ENCODE measurements at regions not wholly inside any gene's neighbourhood (a gene's known extent, or its start where the extent isn't known, plus 50 kb on each side); places are given as distances from the start of the nearest gene placed in this dataset.

DNA sequence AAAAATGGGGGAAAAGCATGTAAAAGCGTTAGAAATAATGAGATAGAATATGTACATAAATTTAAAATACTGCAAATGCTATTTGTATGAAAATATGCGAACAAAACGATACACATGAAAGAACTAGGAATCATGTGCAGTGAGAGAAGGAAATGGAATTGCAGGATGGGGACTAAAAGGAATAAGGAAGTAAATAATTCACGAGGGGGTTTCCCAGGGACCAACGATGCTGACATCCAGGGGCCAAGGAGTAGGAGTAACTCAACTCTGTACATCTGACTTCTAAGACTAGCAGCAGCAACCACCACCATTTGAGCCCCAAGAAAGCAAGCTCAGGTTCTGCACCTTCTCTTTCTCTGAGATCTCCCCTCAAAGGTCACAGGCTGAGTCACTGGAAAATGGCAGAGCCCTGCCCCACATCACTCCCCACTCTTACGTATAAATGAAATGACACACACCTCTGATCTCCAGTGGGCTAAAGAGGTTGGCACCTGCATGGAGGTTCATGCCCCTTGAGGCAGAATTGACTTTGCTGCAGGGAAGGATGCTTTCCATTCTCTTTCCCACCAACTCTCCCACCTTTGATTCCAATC lies 100.0 kb upstream of the DLG1 start:
- DNase-seq = no peak

More for the DNA sequence above, 100.0 kb upstream of the DLG1 start:
- Histone ChIP-seq H3K56ac (ENCODE audit: insufficient read length, low read depth, low read length) (no peak overlapping the region), H2BK12ac (ENCODE audit: insufficient read length, low read depth, low read length) (no peak overlapping the region), H2AK5ac (ENCODE audit: insufficient read length, low read length) (no peak overlapping the region), H3K4ac (ENCODE audit: low read depth, low read length) (no peak overlapping the region), H3K79me2 (ENCODE audit: insufficient read depth, low read length) (no peaks in the 10 kb centered on the region), H4K8ac (replicated peaks; ENCODE audit: insufficient read length, low read depth, low read length) (no peak overlapping the region), H3K18ac (ENCODE audit: insufficient read length, low read depth, low read length) (no peak overlapping the region), H2BK120ac (ENCODE audit: low read depth, low read length, poor library complexity, severe bottlenecking) (no peak overlapping the region), H4K5ac (ENCODE audit: insufficient read length, low read depth, low read length) (no peak overlapping the region), H4K91ac (ENCODE audit: insufficient read length, low read depth, low read length) (no peak overlapping the region), H3K23me2 (ENCODE audit: insufficient read length, low read depth, low read length, poor library complexity, severe bottlenecking) (no peaks in the 10 kb centered on the region), H3T11ph (ENCODE audit: low read length) (no peak overlapping the region), H3K14ac (ENCODE audit: insufficient read depth, low read length) (no peak overlapping the region), H2BK15ac (ENCODE audit: low read depth, low read length) (no peak overlapping the region), H3K9ac (ENCODE audit: extremely low read depth, insufficient read length, low read length) (no peak overlapping the region), H3K27ac (ENCODE audit: insufficient read length, low read depth, low read length) (no peak overlapping the region), H3K23ac (ENCODE audit: insufficient read length, low read depth, low read length) (no peak overlapping the region), H2BK20ac (ENCODE audit: low read depth, low read length, poor library complexity, severe bottlenecking) (no peak overlapping the region), H3K9me3 (ENCODE audit: control insufficient read depth, low read depth, low read length) (no peaks in the 10 kb centered on the region), H2AFZ (ENCODE audit: low read length) (no peak overlapping the region), H3K4me1 (ENCODE audit: insufficient read depth, low read length) (no peaks in the 10 kb centered on the region; the same call in 1 of the 2 replicates), H3K79me1 (ENCODE audit: insufficient read depth, low read depth, low read length, poor library complexity, severe bottlenecking) (no peaks in the 10 kb centered on the region), H4K20me1 (ENCODE audit: control insufficient read depth, insufficient read depth, insufficient read length) (no peaks in the 10 kb centered on the region), H2BK5ac (ENCODE audit: insufficient read length, low read length) (no peak overlapping the region), H3K27me3 (ENCODE audit: insufficient read depth, low read length) (no peaks in the 10 kb centered on the region; the same call in 1 of the 2 replicates), H3K4me2 (ENCODE audit: insufficient read depth, insufficient read length, low read length) (no peak overlapping the region)
- no peak for TF ChIP-seq CTCF (conservative IDR thresholded peaks at IDR 0.05)
- Mint-ChIP-seq H3K9me3 (no peaks in the 10 kb centered on the region), H3K27me3 (ENCODE audit: low read depth) (no peaks in the 10 kb centered on the region), H3K27ac (no peak overlapping the region), H3K4me1 (peaks cover 0 to 19% of the 10 kb centered on the region in 2 experiments; a peak in 2 of 4 replicates), H3K4me3 (no peak overlapping the region), H3K36me3 (ENCODE audit: insufficient read depth in 1 of 3, low read depth in 3 of 3) (no peaks in the 10 kb centered on the region)
- WGBS (ENCODE audit: extremely low coverage, insufficient read length, low lambda C conversion rate) = no CpG with 5 or more reads among the region's 6 CpGs

All from H9 (cell line).